Calu3 (cell line): ENCODE measurements at regions not wholly inside any gene's neighbourhood (a gene's known extent, or its start where the extent isn't known, plus 50 kb on each side); places are given as distances from the start of the nearest gene placed in this dataset.

Experiments used
- BruUV-seq: library from RNA; stranded (reverse); fragments of 400-500 nt; replicated peaks from 2 replicates; lab custom pipeline; 2021; lab: Mats Ljungman, UMichigan
- CTCF ChIA-PET: fragments of 300-600 bp; sonication (Branson Sonifier 250); formaldehyde crosslinking; loops from one replicate; lab custom pipeline; 2022; ENCODE audit warnings: antibody characterized with exemption; lab: Charles Lee
- DNase-seq: peaks from one replicate; pipeline ENCODE4 v3.0.0; 2022
- H3K27ac Mint-ChIP-seq: one replicate; pipeline ENCODE4 v1.8.0; 2022; ENCODE audit warnings: mixed read lengths; ENCODE audit not compliant: unreplicated experiment
- H3K27me3 Mint-ChIP-seq: one replicate; pipeline ENCODE4 v1.8.0; 2022; ENCODE audit warnings: mixed read lengths; ENCODE audit not compliant: unreplicated experiment
- H3K36me3 Mint-ChIP-seq: one replicate; pipeline ENCODE4 v1.8.0; 2022; ENCODE audit warnings: mild to moderate bottlenecking, moderate library complexity, mixed read lengths; ENCODE audit not compliant: insufficient read depth, unreplicated experiment
- H3K4me1 Mint-ChIP-seq: one replicate; pipeline ENCODE4 v1.8.0; 2022; ENCODE audit warnings: mild to moderate bottlenecking, low read depth, mixed read lengths; ENCODE audit not compliant: unreplicated experiment
- H3K4me3 Mint-ChIP-seq: one replicate; pipeline ENCODE4 v1.8.0; 2022; ENCODE audit warnings: mild to moderate bottlenecking, low read depth, moderate library complexity, mixed read lengths; ENCODE audit not compliant: unreplicated experiment
- H3K9me3 Mint-ChIP-seq: one replicate; pipeline ENCODE4 v1.8.0; 2022; ENCODE audit warnings: low read depth, mixed read lengths; ENCODE audit not compliant: unreplicated experiment
- intact Hi-C: fragments of 100-400 bp; cut with micrococcal nuclease; formaldehyde crosslinking; loops from one replicate; pipeline ENCODE4 v1.10.0; 2022; ENCODE audit not compliant: unreplicated experiment
- TF ChIP-seq, protein P1 (sequence below): fragments of 200-600 bp; IDR thresholded peaks from one replicate; pipeline ENCODE4 v1.8.0; 2022; ENCODE audit warnings: antibody characterized with exemption; ENCODE audit not compliant: unreplicated experiment

DNA sequence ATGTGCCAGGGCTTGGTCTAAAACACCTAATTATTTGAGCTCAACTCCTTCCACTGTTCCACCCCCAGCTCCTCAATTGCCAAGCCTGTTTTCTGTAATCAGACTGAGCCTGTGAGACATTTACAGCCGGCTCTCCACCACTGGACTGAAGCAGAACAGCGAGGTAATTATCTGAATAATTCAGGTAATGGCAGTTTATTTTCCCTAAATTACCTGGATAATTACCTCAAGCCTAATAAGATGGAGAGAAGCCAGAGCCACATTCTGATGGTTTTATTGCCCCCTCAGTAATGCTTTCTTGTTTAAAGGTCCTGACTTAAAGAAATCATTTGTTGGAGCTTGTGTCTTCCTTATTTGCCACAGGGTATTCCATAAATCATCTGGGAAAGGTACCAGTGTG, 64.2 kb downstream of the FZD4 start:
- intact Hi-C loops = loop anchor here (5.0 kb wide), 1 partner anchor 1614 kb away; no protein-coding TSS in a partner anchor
- no peak for DNase-seq
- Mint-ChIP-seq H3K27me3 (no peaks in the 10 kb centered on the region), H3K9me3 (no peaks in the 10 kb centered on the region), H3K4me3 (no peak overlapping the region), H3K36me3 (no peaks in the 10 kb centered on the region), H3K4me1 (no peaks in the 10 kb centered on the region), H3K27ac (no peak overlapping the region)
- CTCF ChIA-PET = no interaction called here
- no TSS peak for BruUV-seq
- TF ChIP-seq, protein P1, sequence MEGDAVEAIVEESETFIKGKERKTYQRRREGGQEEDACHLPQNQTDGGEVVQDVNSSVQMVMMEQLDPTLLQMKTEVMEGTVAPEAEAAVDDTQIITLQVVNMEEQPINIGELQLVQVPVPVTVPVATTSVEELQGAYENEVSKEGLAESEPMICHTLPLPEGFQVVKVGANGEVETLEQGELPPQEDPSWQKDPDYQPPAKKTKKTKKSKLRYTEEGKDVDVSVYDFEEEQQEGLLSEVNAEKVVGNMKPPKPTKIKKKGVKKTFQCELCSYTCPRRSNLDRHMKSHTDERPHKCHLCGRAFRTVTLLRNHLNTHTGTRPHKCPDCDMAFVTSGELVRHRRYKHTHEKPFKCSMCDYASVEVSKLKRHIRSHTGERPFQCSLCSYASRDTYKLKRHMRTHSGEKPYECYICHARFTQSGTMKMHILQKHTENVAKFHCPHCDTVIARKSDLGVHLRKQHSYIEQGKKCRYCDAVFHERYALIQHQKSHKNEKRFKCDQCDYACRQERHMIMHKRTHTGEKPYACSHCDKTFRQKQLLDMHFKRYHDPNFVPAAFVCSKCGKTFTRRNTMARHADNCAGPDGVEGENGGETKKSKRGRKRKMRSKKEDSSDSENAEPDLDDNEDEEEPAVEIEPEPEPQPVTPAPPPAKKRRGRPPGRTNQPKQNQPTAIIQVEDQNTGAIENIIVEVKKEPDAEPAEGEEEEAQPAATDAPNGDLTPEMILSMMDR = no peak

GRCh38 chr11:86893235-86893634, 62.0 kb downstream of the FZD4 start:
- Mint-ChIP-seq H3K4me1 (no peaks in the 10 kb centered on the region), H3K27ac (no peak overlapping the region), H3K36me3 (no peaks in the 10 kb centered on the region), H3K27me3 (no peaks in the 10 kb centered on the region), H3K9me3 (no peaks in the 10 kb centered on the region), H3K4me3 (no peak overlapping the region)
- BruUV-seq = no TSS peak
- intact Hi-C loops = loop anchor here (5.0 kb wide), 1 partner anchor 1616 kb away; no protein-coding TSS in a partner anchor
- CTCF ChIA-PET = no interaction called here
- TF ChIP-seq, protein P1 = no peak
- no peak for DNase-seq
